Kidney epithelial cell (primary cell): ENCODE measurements at regions not wholly inside any gene's neighbourhood (a gene's known extent, or its start where the extent isn't known, plus 50 kb on each side); places are given as distances from the start of the nearest gene placed in this dataset.
"Not testable (repeated sequence)": the region's sequence is repeated elsewhere in the genome, so short reads cannot be mapped to it uniquely, and the experiment has no call there.

Source experiments
- DNase-seq: peaks from one replicate; pipeline ENCODE4 v3.0.0-alpha.2; 2010; ENCODE audit warnings: low read depth
- H3K27me3 ChIP-seq: 2 replicates; pipeline ENCODE4 v1.6.0; 2011; ENCODE audit warnings: low read length; ENCODE audit not compliant: control insufficient read depth, insufficient read depth
- H3K36me3 ChIP-seq: 2 replicates; pipeline ENCODE4 v1.5.1; 2011; ENCODE audit warnings: low read length; ENCODE audit not compliant: control insufficient read depth, insufficient read depth
- H3K4me3 ChIP-seq: 2 replicates; pipeline ENCODE4 v1.5.1; 2011; ENCODE audit warnings: low read depth, mild to moderate bottlenecking, control low read depth, low read length
- TF ChIP-seq, protein P1 (sequence below): IDR thresholded peaks from 2 replicates; pipeline ENCODE4 v1.5.1; 2011; ENCODE audit warnings: mild to moderate bottlenecking, moderate library complexity, low read length, control low read depth, inconsistent platforms; ENCODE audit not compliant: insufficient read depth, poor library complexity, severe bottlenecking

DNA sequence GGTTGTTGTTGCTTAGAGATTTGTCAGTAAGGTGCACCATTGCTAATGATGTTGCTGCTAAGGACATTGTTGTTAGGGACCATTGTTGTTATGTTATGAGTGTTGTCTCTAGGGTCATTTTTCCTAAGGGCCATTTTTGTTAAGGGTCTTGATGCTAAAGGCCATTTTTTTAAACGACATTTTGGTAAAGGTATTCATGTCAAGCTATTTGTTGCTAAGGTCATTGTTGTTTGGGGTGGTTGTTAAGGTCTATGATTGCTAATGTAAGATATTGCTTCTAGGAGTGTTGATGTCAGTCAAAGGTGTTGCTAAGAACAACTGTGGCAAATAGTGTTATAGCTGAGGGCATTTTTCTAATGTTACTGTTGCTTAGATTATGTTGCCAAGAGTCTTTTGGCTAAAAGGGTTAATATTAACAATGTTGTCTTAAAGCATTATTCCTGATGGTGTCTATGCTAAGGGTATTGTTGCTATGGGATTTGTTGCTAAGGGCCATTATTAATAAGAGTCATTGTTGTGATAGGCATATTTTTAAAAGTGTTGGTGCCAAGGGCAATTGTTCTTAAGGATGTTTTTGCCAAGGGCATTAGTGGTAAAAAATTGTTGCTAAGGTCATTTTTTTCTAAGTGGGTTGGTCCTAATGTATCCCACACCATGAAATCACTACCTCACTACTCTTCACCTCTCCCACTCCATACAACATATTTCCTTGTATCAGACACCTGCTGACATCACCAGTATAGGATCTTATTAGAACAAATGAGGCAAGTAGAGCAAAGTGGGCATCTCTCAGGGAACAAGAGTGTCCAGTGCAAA is 56.2 kb downstream of the SPATA31A6 start:
- H3K36me3 ChIP-seq, H3K4me3 ChIP-seq, DNase-seq, H3K27me3 ChIP-seq: not testable (repeated sequence)

DNA sequence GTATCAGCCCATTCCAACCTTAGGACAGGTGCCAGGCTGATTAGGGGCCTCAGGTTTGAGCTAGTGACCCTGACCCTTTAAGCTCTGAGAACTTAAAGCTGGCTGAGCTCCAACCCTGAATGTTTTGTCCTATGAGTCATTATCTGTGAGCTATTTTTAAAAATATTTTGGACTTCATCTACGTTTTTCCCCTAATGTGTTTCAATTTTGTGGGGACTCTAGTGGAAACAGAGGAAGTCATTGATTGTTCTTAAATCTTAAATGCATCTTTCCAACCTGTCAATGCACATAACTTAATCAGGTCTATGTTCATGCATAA is 56.8 kb downstream of the SPATA31A6 start:
- not testable (repeated sequence) for H3K4me3 ChIP-seq, DNase-seq, H3K27me3 ChIP-seq, H3K36me3 ChIP-seq

DNA sequence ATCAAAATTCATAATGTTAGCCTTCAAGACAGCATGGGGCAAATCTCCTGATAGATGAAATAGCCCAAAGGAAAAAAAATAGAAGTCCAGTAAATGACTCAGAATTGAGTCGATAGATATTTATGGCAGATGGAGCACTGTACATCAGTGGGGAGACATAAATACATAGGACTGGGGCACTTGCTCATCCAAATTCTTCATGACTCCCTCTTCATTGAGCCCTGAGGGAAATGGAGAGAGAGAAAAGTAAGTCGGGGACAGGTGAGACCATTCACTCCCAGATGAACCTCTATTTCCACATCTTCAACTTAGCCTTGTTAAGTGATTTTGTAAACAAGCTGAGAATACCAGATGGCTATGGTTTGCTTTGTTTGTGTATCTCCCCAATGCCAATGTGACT is 59.8 kb downstream of the SPATA31A6 start:
- not testable (repeated sequence) for DNase-seq, H3K27me3 ChIP-seq, H3K36me3 ChIP-seq, H3K4me3 ChIP-seq

GRCh38 chr9:42243822-42244221 is 60.4 kb downstream of the SPATA31A6 start:
- not testable (repeated sequence) for H3K4me3 ChIP-seq, DNase-seq, H3K27me3 ChIP-seq, H3K36me3 ChIP-seq

DNA sequence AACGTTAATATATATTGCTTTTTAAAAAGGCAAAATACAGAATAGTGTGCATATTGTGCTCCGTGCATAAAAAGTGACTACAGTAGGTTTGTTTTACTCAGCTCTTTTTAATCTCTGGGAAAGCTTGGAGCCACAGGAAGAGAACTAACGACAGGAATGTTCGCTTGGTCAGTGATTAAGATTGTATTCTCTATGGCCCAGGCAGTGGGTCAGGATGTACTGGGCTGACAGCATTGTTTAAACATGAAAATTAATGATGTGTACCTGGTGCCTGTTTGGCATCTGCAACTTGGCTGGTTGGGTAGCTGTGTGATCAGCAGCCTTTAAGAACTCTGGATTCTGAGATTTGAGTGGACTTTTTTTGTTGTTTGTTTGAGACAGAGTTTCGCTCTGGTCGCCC is 85.3 kb downstream of the SPATA31A6 start:
- DNase-seq, result peak; percentile 23
- not testable (repeated sequence) for H3K36me3 ChIP-seq, H3K4me3 ChIP-seq, H3K27me3 ChIP-seq

DNA sequence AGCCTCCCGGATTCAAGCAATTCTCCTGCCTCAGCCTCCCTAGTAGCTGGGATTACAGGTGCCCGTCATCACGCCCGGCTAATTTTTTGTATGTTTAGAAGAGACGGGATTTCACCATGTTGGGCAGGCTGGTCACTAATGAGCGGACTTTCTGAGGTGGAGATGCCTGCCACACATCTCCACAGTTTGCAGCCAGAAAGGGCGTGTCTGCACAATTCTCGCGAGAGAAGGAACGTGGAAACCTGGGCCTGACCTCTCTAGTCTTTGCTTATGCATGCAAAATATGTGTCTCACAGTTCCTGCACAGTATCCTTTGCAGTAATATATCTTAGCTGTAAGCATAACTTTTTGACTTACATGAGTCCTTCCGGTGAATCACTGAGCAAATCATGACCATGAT is 85.7 kb downstream of the SPATA31A6 start:
- H3K4me3 ChIP-seq, H3K27me3 ChIP-seq, H3K36me3 ChIP-seq, DNase-seq: not testable (repeated sequence)

GRCh38 chr9:42273191-42273590 is 89.7 kb downstream of the SPATA31A6 start:
- H3K27me3 ChIP-seq, H3K4me3 ChIP-seq, H3K36me3 ChIP-seq, DNase-seq: not testable (repeated sequence)

- Histone ChIP-seq H3K27me3 (no peaks in the 10 kb centered on the region), H3K4me3 (no peak overlapping the region), H3K36me3 (no peaks in the 10 kb centered on the region)
- TF ChIP-seq, protein P1, sequence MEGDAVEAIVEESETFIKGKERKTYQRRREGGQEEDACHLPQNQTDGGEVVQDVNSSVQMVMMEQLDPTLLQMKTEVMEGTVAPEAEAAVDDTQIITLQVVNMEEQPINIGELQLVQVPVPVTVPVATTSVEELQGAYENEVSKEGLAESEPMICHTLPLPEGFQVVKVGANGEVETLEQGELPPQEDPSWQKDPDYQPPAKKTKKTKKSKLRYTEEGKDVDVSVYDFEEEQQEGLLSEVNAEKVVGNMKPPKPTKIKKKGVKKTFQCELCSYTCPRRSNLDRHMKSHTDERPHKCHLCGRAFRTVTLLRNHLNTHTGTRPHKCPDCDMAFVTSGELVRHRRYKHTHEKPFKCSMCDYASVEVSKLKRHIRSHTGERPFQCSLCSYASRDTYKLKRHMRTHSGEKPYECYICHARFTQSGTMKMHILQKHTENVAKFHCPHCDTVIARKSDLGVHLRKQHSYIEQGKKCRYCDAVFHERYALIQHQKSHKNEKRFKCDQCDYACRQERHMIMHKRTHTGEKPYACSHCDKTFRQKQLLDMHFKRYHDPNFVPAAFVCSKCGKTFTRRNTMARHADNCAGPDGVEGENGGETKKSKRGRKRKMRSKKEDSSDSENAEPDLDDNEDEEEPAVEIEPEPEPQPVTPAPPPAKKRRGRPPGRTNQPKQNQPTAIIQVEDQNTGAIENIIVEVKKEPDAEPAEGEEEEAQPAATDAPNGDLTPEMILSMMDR, result no peak
- no peak for DNase-seq
These were observed 91.7 kb downstream of the SPATA31A6 start for GRCh38 chr9:42275141-42275540.

DNA sequence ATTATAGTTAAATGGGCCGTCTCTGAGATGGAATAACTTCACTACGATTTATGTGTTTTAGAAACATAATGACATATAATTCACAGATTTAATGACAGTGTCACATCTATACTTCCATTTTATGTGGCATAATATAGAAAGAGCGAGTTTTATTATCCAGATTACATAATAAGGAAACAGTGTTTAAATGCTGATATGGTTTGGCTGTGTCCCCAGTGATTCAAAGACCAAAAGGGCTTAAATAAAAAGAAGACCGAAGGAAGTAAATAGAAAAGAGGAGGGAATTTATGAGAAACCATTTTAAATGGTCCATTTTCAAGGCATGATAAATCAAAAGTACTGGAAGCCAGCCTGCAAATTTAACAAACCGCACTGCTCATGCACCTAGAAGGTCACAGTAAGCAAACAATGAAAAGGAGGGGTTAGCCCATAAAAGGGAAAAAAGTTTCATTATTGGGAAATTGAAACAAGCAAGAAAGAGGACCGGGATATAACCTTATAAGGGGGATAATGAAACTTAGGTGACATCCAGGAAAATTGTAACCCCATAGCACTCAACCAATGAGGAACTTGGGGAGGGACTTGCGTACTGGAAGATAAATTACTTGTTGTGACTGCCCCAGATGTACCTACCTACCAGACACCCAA is 99.2 kb downstream of the SPATA31A6 start:
- H3K27me3 ChIP-seq, H3K4me3 ChIP-seq, DNase-seq, H3K36me3 ChIP-seq: not testable (repeated sequence)

- H3K4me3 ChIP-seq, H3K36me3 ChIP-seq, H3K27me3 ChIP-seq, DNase-seq: not testable (repeated sequence)
These were observed 99.7 kb downstream of the SPATA31A6 start for GRCh38 chr9:42283179-42283543.

DNA sequence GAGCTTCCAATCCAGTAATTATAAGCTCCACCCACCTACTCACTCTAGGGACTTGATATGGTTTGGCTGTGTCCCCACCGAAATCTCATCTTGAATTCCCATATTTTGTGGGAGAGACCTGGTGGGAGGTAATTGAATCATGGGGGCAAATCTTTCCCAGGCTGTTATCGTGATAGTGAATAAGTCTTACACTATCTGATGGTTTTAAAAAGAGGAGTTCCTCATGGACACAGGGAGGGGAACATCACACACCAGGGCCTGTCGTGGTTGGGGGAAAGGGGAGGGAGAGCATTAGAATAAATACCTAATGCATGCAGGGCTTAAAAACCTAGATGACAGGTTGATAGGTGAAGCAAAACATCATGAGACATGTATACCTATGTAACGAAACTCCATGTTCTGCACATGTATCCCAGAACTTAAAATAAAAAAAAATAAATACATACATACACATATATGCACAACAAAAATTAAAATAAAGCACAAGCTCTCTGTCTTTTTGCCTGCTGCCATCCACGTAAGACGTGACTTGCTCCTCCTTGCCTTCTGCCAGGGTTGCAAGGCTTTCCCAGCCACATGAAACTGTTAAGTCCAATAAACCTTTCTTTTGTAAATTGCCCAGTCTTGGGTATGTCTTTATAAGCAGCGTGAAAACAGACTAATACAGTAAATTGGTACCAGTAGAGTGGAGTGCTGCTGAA is 102.8 kb downstream of the SPATA31A6 start:
- not testable (repeated sequence) for DNase-seq, H3K36me3 ChIP-seq, H3K27me3 ChIP-seq, H3K4me3 ChIP-seq

DNA sequence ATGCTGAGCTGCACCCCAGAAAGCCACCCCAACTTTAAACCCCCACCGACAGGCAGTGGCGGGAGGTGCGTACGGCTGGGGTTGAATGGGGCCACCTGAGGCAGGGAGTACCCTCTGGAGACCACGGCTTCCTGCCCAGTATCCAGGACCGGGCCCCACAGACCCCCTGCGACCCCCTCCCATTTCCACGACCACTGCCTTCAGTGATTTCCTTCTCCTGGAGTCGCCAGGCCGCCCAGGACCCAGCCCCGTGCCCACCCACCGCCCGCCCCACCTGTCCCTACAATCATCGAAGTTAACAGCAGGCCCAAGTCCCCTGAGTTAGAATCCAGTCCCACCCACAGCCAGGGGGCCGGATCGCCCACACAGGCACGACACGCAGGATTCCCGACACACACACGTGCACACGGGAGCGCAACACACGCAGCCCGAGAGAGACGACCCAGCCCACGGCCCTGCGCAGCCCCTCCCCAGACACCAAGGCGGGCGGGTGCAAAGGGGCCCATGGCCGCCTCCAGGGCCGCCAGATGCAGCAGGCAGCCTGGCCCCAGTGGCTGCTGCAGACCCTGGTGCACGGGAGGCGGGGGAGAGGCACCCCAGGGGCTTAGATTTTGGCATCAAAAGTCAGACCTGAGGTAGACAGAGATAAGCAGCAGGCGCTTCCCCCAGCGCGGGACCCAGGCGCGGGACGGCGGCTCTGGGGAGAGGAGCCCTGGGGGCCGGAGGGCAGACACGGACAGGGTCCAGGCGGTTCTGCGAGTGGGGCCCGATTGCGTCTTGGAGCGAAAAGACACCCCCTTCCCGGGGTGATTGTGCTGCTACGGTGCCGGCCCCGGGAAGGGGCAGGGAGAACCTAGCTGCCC is 104.8 kb downstream of the SPATA31A6 start:
- not testable (repeated sequence) for DNase-seq, H3K27me3 ChIP-seq, H3K36me3 ChIP-seq, H3K4me3 ChIP-seq

DNA sequence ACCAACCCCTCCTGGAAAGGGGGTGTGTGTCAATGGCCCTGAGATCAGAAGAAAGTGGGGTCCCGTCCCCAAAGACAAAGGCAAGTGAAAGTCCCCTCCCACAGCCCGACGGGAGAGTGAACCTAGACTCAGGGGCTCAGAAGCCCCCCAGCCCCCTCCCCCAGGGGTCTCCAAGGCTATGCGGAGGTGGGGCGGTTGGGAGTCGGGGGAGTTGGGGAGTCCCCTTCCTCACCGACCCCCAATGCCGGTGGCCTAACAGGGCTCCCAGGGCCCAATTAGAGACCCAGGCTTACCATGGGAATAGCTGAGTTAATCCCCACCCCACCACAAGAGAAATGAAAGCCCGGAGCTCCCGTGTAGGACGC is 105.4 kb downstream of the SPATA31A6 start:
- not testable (repeated sequence) for DNase-seq, H3K4me3 ChIP-seq, H3K36me3 ChIP-seq, H3K27me3 ChIP-seq
